SU-DHL-6 (cell line): ENCODE measurements at regions not wholly inside any gene's neighbourhood (a gene's known extent, or its start where the extent isn't known, plus 50 kb on each side); places are given as distances from the start of the nearest gene placed in this dataset.

Source experiments
- EZH2phosphoT487 ChIP-seq: fragments of 200-600 bp; sonication (generic), shearing (Covaris generic); conservative IDR thresholded peaks from 2 replicates; pipeline ENCODE4 v1.6.1; 2018; ENCODE audit warnings: mild to moderate bottlenecking, antibody characterized with exemption, low read length, moderate library complexity, mixed read lengths
- TF ChIP-seq, protein P1 (sequence below): fragments of 200-600 bp; sonication (generic); IDR thresholded peaks from one replicate; pipeline ENCODE4 v1.5.1; 2017; ENCODE audit warnings: antibody characterized with exemption, mild to moderate bottlenecking, low read length, moderate library complexity; ENCODE audit not compliant: insufficient read depth, poor library complexity, severe bottlenecking

DNA sequence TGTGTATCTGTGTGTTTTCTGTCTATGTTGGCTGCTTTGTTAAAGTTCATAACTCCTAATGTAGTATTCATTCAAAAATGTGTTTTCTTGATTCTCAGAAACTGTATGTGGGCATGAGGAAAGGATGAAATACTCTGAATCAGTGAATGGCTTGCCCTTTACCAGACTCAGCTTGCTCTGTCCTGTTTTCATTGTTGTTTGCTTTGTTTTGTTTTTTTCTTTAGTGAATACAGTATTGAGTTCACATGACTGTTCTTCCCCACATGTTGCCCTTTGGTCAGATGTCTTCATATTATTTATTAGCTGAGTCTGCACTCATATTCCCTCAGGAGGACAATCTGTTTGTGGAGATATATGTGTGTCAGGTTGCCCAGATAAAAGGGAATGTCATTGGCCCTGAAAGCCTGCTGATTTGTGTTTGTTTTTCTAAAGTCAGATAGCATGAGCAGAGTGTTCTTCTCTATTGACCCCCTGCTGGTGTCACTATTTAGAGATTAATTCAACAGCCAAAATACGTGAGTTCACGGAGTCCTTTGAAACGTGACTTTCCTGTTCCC, 1184.4 kb downstream of the RPA4 start:
- TF ChIP-seq, protein P1, sequence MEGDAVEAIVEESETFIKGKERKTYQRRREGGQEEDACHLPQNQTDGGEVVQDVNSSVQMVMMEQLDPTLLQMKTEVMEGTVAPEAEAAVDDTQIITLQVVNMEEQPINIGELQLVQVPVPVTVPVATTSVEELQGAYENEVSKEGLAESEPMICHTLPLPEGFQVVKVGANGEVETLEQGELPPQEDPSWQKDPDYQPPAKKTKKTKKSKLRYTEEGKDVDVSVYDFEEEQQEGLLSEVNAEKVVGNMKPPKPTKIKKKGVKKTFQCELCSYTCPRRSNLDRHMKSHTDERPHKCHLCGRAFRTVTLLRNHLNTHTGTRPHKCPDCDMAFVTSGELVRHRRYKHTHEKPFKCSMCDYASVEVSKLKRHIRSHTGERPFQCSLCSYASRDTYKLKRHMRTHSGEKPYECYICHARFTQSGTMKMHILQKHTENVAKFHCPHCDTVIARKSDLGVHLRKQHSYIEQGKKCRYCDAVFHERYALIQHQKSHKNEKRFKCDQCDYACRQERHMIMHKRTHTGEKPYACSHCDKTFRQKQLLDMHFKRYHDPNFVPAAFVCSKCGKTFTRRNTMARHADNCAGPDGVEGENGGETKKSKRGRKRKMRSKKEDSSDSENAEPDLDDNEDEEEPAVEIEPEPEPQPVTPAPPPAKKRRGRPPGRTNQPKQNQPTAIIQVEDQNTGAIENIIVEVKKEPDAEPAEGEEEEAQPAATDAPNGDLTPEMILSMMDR = no peak
- no peak for TF ChIP-seq EZH2phosphoT487
